ENCODE measurements at regions not wholly inside any gene's neighbourhood (a gene's known extent, or its start where the extent isn't known, plus 50 kb on each side); places are given as distances from the start of the nearest gene placed in this dataset.
"Not testable (repeated sequence)": the region's sequence is repeated elsewhere in the genome, so short reads cannot be mapped to it uniquely, and the experiment has no call there.

DNA sequence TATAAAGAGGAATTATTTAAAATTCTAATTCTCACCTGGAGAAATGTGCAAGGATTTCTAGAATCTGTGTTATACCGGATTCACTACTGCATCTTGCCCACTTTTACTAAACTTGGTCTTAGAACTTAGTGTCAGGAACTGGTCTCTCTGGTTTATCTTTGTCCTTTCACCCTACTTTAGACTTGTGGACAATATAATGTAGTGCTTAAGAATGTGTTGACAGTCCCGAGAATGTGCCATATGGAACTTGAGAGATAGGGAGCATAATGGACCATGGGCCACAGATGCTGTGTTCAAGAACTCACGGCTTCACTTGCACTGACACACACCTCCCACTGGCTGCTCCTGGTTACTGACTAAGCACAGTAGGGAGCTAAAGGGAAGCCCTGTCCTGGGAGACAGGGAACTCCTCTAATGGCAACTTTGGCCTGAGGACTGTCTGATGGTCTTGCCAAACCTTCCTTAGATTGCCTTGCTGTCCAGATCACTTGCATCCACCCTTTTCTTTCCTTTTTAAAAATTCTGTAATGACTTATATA lies 476.0 kb upstream of the CHD1 start:
- H3K79me2 ChIP-seq (ENCODE audit: control insufficient read depth, insufficient read depth, low read length); H3K36me3 ChIP-seq (ENCODE audit: control insufficient read depth, insufficient read depth, low read length); H4K20me1 ChIP-seq (ENCODE audit: control insufficient read depth, extremely low read depth, insufficient read depth, low read length); H3K27ac ChIP-seq (ENCODE audit: insufficient read depth, low read length); H3K9me3 ChIP-seq (ENCODE audit: control insufficient read depth, insufficient read depth, low read depth, low read length); H3K4me3 ChIP-seq (replicated peaks in 1 of 4; ENCODE audit: control extremely low read depth in 1 of 4, insufficient read depth in 1 of 4, low read depth in 3 of 4, low read length in 4 of 4); H3K27me3 ChIP-seq (ENCODE audit: control insufficient read depth, insufficient read depth, low read length); H3K4me1 ChIP-seq (ENCODE audit: control insufficient read depth, extremely low read depth, insufficient read depth, low read length); H3K4me2 ChIP-seq (ENCODE audit: extremely low read depth, insufficient read depth, low read length); H3K9ac ChIP-seq (ENCODE audit: insufficient read depth, low read length); H2AFZ ChIP-seq (ENCODE audit: low read length); DNase-seq (ENCODE audit: low read depth in 2 of 2): not testable (repeated sequence)

DNA sequence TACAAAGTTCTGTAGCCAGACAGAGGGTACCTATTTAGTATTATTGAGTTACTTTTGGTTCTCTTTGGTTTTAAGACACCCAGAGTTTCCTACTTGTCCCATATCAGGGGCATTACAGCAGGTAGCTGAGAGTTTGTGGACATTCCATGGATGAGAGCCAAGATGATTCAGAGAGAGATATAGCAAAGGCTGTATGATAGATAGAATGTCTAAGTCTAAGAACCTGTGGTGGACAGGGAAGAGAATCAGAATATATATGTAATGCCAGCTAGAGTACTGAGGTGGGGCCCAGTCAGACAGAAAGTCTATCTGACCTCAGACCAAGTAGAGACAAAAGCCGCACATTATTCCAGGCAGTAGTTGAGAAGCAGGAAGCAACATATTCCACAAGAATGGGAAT lies 471.8 kb upstream of the CHD1 start:
- not testable (repeated sequence) for H3K4me2 ChIP-seq (ENCODE audit: extremely low read depth, insufficient read depth, low read length); H2AFZ ChIP-seq (ENCODE audit: low read length); H4K20me1 ChIP-seq (ENCODE audit: control insufficient read depth, extremely low read depth, insufficient read depth, low read length); H3K27ac ChIP-seq (ENCODE audit: insufficient read depth, low read length); H3K27me3 ChIP-seq (ENCODE audit: control insufficient read depth, insufficient read depth, low read length); H3K79me2 ChIP-seq (ENCODE audit: control insufficient read depth, insufficient read depth, low read length); H3K4me1 ChIP-seq (ENCODE audit: control insufficient read depth, extremely low read depth, insufficient read depth, low read length); H3K4me3 ChIP-seq (replicated peaks in 1 of 4; ENCODE audit: control extremely low read depth in 1 of 4, insufficient read depth in 1 of 4, low read depth in 3 of 4, low read length in 4 of 4); H3K36me3 ChIP-seq (ENCODE audit: control insufficient read depth, insufficient read depth, low read length); H3K9ac ChIP-seq (ENCODE audit: insufficient read depth, low read length); H3K9me3 ChIP-seq (ENCODE audit: control insufficient read depth, insufficient read depth, low read depth, low read length)
- peak in 1 of 2 donors; percentile 23 for DNase-seq (ENCODE audit: low read depth in 2 of 2)

DNA sequence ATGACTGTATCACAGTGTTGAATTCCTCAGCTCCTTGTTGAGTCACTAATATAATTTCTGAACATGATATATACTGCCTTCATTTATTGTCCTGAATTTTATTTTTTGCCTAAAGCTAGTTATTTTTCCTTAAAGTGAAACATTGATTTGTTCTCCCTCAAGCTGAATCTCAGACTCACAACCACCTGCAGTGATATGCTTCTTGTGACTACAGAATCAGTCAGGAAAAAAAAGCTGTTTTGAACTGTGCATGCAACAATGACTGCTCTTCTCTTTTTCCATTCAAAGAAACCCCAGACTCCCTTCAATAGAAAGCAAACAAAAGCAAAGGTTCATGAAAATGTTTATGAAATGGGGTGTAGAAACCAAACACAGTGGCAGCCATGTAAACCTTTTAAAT lies 470.2 kb upstream of the CHD1 start:
- Histone ChIP-seq H2AFZ (ENCODE audit: low read length) (no peak overlapping the region), H3K4me3 (replicated peaks in 1 of 4; ENCODE audit: control extremely low read depth in 1 of 4, insufficient read depth in 1 of 4, low read depth in 3 of 4, low read length in 4 of 4) (no peak overlapping the region), H4K20me1 (ENCODE audit: control insufficient read depth, extremely low read depth, insufficient read depth, low read length) (no peaks in the 10 kb centered on the region), H3K9me3 (ENCODE audit: control insufficient read depth, insufficient read depth, low read depth, low read length) (no peaks in the 10 kb centered on the region), H3K79me2 (ENCODE audit: control insufficient read depth, insufficient read depth, low read length) (no peaks in the 10 kb centered on the region), H3K4me2 (ENCODE audit: extremely low read depth, insufficient read depth, low read length) (no peak overlapping the region), H3K36me3 (ENCODE audit: control insufficient read depth, insufficient read depth, low read length) (no peaks in the 10 kb centered on the region), H3K27ac (ENCODE audit: insufficient read depth, low read length) (no peak overlapping the region), H3K9ac (ENCODE audit: insufficient read depth, low read length) (no peak overlapping the region), H3K4me1 (ENCODE audit: control insufficient read depth, extremely low read depth, insufficient read depth, low read length) (no peaks in the 10 kb centered on the region), H3K27me3 (ENCODE audit: control insufficient read depth, insufficient read depth, low read length) (no peaks in the 10 kb centered on the region)
- no peak for TF ChIP-seq EZH2 (IDR thresholded peaks at IDR 0.05; ENCODE audit: low read length, missing control alignments)
- no peak for DNase-seq (ENCODE audit: low read depth in 2 of 2)

DNA sequence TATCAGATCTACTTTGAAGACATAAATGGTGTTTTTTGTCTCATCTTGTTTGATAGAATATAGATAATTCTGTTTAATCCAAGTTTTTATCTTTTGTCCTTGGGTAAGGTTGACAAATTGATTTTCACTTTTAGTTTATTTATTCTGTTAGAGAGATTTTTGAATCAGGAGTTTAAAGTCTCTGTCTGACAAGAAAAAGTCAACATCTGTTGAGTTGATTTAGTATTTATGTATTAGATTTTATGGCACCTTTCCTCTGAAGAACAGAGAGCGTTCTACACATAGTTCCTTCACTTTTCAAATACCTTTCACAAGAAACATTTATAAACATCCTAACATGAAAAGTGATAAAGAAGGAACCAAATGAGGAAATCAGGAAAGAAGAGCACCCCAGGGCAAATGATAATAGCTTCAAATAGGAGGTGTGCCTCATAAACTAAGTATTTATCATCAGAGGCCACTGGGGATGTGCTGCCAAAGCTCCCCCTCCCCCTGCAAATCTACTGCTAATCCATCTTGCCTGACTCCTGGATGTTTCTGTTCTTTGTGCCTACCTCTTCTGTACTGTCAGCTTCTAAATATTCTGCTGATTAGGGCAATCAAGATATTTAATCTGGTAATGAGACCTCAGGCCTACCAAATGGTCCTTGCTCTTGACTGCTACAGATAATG lies 457.7 kb upstream of the CHD1 start:
- H2AFZ ChIP-seq (ENCODE audit: low read length): no peak overlapping the region
- H3K4me2 ChIP-seq (ENCODE audit: extremely low read depth, insufficient read depth, low read length): no peak overlapping the region
- H3K9me3 ChIP-seq (ENCODE audit: control insufficient read depth, insufficient read depth, low read depth, low read length): no peaks in the 10 kb centered on the region
- H3K4me3 ChIP-seq (replicated peaks in 1 of 4; ENCODE audit: control extremely low read depth in 1 of 4, insufficient read depth in 1 of 4, low read depth in 3 of 4, low read length in 4 of 4): no peak overlapping the region
- H3K27me3 ChIP-seq (ENCODE audit: control insufficient read depth, insufficient read depth, low read length): no peaks in the 10 kb centered on the region
- H3K4me1 ChIP-seq (ENCODE audit: control insufficient read depth, extremely low read depth, insufficient read depth, low read length): no peaks in the 10 kb centered on the region
- H3K36me3 ChIP-seq (ENCODE audit: control insufficient read depth, insufficient read depth, low read length): no peaks in the 10 kb centered on the region
- no peak overlapping the region for H3K9ac ChIP-seq (ENCODE audit: insufficient read depth, low read length)
- no peak for DNase-seq (ENCODE audit: low read depth in 2 of 2)
- TF ChIP-seq EZH2 (IDR thresholded peaks at IDR 0.05; ENCODE audit: low read length, missing control alignments): no peak
- TF ChIP-seq, protein P1, sequence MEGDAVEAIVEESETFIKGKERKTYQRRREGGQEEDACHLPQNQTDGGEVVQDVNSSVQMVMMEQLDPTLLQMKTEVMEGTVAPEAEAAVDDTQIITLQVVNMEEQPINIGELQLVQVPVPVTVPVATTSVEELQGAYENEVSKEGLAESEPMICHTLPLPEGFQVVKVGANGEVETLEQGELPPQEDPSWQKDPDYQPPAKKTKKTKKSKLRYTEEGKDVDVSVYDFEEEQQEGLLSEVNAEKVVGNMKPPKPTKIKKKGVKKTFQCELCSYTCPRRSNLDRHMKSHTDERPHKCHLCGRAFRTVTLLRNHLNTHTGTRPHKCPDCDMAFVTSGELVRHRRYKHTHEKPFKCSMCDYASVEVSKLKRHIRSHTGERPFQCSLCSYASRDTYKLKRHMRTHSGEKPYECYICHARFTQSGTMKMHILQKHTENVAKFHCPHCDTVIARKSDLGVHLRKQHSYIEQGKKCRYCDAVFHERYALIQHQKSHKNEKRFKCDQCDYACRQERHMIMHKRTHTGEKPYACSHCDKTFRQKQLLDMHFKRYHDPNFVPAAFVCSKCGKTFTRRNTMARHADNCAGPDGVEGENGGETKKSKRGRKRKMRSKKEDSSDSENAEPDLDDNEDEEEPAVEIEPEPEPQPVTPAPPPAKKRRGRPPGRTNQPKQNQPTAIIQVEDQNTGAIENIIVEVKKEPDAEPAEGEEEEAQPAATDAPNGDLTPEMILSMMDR (conservative IDR thresholded peaks at IDR 0.05 in 1 of 2, IDR thresholded peaks at IDR 0.05 in 1 of 2; ENCODE audit: low read depth in 1 of 2, low read length in 2 of 2): no peak
- H3K27ac ChIP-seq (ENCODE audit: insufficient read depth, low read length): no peak overlapping the region
- H3K79me2 ChIP-seq (ENCODE audit: control insufficient read depth, insufficient read depth, low read length): no peaks in the 10 kb centered on the region
- H4K20me1 ChIP-seq (ENCODE audit: control insufficient read depth, extremely low read depth, insufficient read depth, low read length): no peaks in the 10 kb centered on the region

All from fibroblast of lung (primary cell).